Activated CD4-positive, CD25-positive, alpha-beta regulatory T cell (primary cell): ENCODE measurements at regions not wholly inside any gene's neighbourhood (a gene's known extent, or its start where the extent isn't known, plus 50 kb on each side); places are given as distances from the start of the nearest gene placed in this dataset.

Source experiments
- DNase-seq, 4 experiments: peaks; one replicate each; lab custom pipeline; 2025; lab: John Stamatoyannopoulos, UW

GRCh38 chr12:124504273-124505000, 63.0 kb downstream of the NCOR2 start:
- DNase-seq = no peak

- DNase-seq = no peak
Observed at GRCh38 chr12:124503305-124503704, 64.1 kb downstream of the NCOR2 start.

GRCh38 chr12:124502379-124502778, 65.0 kb downstream of the NCOR2 start:
- DNase-seq = no peak

GRCh38 chr12:124501827-124502226, 65.6 kb downstream of the NCOR2 start:
- no peak for DNase-seq

GRCh38 chr12:124501112-124501561, 66.3 kb downstream of the NCOR2 start:
- no peak for DNase-seq

GRCh38 chr12:124499898-124500244, 67.5 kb downstream of the NCOR2 start:
- no peak for DNase-seq

GRCh38 chr12:124499190-124499753, 68.1 kb downstream of the NCOR2 start:
- DNase-seq = no peak

GRCh38 chr12:124498275-124499189, 68.9 kb downstream of the NCOR2 start:
- DNase-seq = no peak

- DNase-seq = no peak
Observed at GRCh38 chr12:124497658-124498057, 69.8 kb downstream of the NCOR2 start.

- no peak for DNase-seq
Observed at GRCh38 chr12:124497039-124497438, 70.4 kb downstream of the NCOR2 start.

GRCh38 chr12:124496584-124496983, 70.8 kb downstream of the NCOR2 start:
- no peak for DNase-seq

GRCh38 chr12:124495194-124495983, 72.0 kb downstream of the NCOR2 start:
- no peak for DNase-seq

GRCh38 chr12:124494751-124495129, 72.7 kb downstream of the NCOR2 start:
- no peak for DNase-seq

GRCh38 chr12:124493809-124494750, 73.3 kb downstream of the NCOR2 start:
- peak in 2 of 4 experiments; percentile 19 to 25 for DNase-seq

GRCh38 chr12:124492879-124493808, 74.3 kb downstream of the NCOR2 start:
- no peak for DNase-seq

GRCh38 chr12:124491856-124492420, 75.5 kb downstream of the NCOR2 start:
- DNase-seq = no peak

- DNase-seq = no peak
Observed at GRCh38 chr12:124491310-124491709, 76.1 kb downstream of the NCOR2 start.

GRCh38 chr12:124490584-124491305, 76.7 kb downstream of the NCOR2 start:
- no peak for DNase-seq
